HCT116 (cell line): ENCODE measurements at regions not wholly inside any gene's neighbourhood (a gene's known extent, or its start where the extent isn't known, plus 50 kb on each side); places are given as distances from the start of the nearest gene placed in this dataset.

ENCODE experiments used
- CEBPB ChIP-seq: IDR thresholded peaks from 2 replicates; pipeline ENCODE4 v1.6.1; 2012; ENCODE audit warnings: low read depth
- EZH2 ChIP-seq: fragments of 200-600 bp; sonication (generic); IDR thresholded peaks from 2 replicates; pipeline ENCODE4 v1.6.1; 2017; ENCODE audit warnings: antibody characterized with exemption, mixed run types
- EZH2phosphoT487 ChIP-seq: fragments of 200-600 bp; IDR thresholded peaks from 2 replicates; pipeline ENCODE4 v1.6.1; 2018; ENCODE audit warnings: antibody characterized with exemption, borderline replicate concordance
- MAX ChIP-seq: IDR thresholded peaks from 2 replicates; pipeline ENCODE4 v1.6.1; 2012
- POLR2A ChIP-seq: IDR thresholded peaks from 2 replicates; pipeline ENCODE4 v1.7.0; 2011; ENCODE audit warnings: borderline replicate concordance; ENCODE audit not compliant: insufficient read depth, insufficient read length; ENCODE audit errors: extremely low read depth
- POLR2AphosphoS5 ChIP-seq: IDR thresholded peaks from 2 replicates; pipeline ENCODE4 v1.6.1; 2011; ENCODE audit warnings: mild to moderate bottlenecking, low read depth, low read length, moderate library complexity
- RAD21 ChIP-seq: IDR thresholded peaks from 2 replicates; pipeline ENCODE4 v1.6.1; 2012; ENCODE audit warnings: low read depth, mild to moderate bottlenecking
- SRF ChIP-seq: IDR thresholded peaks from 2 replicates; pipeline ENCODE4 v1.6.1; 2012; ENCODE audit warnings: low read depth
- TCF7L2 ChIP-seq: IDR thresholded peaks from 2 replicates; pipeline ENCODE4 v1.7.0; 2011; ENCODE audit warnings: borderline replicate concordance, inconsistent platforms; ENCODE audit not compliant: insufficient read depth, insufficient read length; ENCODE audit errors: extremely low read depth
- ZNF274 ChIP-seq: fragments of 200-500 bp; sonication (Bioruptor generic); IDR thresholded peaks from 2 replicates; pipeline ENCODE4 v1.6.1; 2014; ENCODE audit warnings: mild to moderate bottlenecking, low read depth, low read length, inconsistent platforms
- TF ChIP-seq, protein P1 (sequence below), 3 experiments: fragments of 200-600 bp in 1 of 3; sonication (generic) in 1 of 3; IDR thresholded peaks in 2 of 3; conservative IDR thresholded peaks in 1 of 3; 2 replicates each; pipeline ENCODE4 v1.5.1; 2012 to 2017; ENCODE audit warnings: low read depth in 2 of 3, low read length in 2 of 3, antibody characterized with exemption in 1 of 3, borderline replicate concordance in 1 of 3, control low read depth in 1 of 3, mild to moderate bottlenecking in 1 of 3, mixed read lengths in 1 of 3, mixed run types in 1 of 3, moderate library complexity in 1 of 3; ENCODE audit not compliant: insufficient read depth in 1 of 3
- TF ChIP-seq, protein P2 (sequence below): IDR thresholded peaks from 2 replicates; pipeline ENCODE4 v1.6.1; 2012; ENCODE audit warnings: low read depth

- TF ChIP-seq, protein P1, sequence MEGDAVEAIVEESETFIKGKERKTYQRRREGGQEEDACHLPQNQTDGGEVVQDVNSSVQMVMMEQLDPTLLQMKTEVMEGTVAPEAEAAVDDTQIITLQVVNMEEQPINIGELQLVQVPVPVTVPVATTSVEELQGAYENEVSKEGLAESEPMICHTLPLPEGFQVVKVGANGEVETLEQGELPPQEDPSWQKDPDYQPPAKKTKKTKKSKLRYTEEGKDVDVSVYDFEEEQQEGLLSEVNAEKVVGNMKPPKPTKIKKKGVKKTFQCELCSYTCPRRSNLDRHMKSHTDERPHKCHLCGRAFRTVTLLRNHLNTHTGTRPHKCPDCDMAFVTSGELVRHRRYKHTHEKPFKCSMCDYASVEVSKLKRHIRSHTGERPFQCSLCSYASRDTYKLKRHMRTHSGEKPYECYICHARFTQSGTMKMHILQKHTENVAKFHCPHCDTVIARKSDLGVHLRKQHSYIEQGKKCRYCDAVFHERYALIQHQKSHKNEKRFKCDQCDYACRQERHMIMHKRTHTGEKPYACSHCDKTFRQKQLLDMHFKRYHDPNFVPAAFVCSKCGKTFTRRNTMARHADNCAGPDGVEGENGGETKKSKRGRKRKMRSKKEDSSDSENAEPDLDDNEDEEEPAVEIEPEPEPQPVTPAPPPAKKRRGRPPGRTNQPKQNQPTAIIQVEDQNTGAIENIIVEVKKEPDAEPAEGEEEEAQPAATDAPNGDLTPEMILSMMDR (IDR thresholded peaks at IDR 0.05 in 2 of 3, conservative IDR thresholded peaks at IDR 0.05 in 1 of 3; ENCODE audit: borderline replicate concordance in 1 of 3, insufficient read depth in 1 of 3, low read depth in 2 of 3, low read length in 2 of 3) = no peak
- TF ChIP-seq EZH2 = no peak
- no peak for TF ChIP-seq EZH2phosphoT487
- no peak for TF ChIP-seq POLR2A
- no peak for TF ChIP-seq RAD21
- TF ChIP-seq, protein P2, sequence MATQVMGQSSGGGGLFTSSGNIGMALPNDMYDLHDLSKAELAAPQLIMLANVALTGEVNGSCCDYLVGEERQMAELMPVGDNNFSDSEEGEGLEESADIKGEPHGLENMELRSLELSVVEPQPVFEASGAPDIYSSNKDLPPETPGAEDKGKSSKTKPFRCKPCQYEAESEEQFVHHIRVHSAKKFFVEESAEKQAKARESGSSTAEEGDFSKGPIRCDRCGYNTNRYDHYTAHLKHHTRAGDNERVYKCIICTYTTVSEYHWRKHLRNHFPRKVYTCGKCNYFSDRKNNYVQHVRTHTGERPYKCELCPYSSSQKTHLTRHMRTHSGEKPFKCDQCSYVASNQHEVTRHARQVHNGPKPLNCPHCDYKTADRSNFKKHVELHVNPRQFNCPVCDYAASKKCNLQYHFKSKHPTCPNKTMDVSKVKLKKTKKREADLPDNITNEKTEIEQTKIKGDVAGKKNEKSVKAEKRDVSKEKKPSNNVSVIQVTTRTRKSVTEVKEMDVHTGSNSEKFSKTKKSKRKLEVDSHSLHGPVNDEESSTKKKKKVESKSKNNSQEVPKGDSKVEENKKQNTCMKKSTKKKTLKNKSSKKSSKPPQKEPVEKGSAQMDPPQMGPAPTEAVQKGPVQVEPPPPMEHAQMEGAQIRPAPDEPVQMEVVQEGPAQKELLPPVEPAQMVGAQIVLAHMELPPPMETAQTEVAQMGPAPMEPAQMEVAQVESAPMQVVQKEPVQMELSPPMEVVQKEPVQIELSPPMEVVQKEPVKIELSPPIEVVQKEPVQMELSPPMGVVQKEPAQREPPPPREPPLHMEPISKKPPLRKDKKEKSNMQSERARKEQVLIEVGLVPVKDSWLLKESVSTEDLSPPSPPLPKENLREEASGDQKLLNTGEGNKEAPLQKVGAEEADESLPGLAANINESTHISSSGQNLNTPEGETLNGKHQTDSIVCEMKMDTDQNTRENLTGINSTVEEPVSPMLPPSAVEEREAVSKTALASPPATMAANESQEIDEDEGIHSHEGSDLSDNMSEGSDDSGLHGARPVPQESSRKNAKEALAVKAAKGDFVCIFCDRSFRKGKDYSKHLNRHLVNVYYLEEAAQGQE = no peak
- no peak for TF ChIP-seq CEBPB
- TF ChIP-seq MAX = no peak
- TF ChIP-seq SRF = no peak
- TF ChIP-seq POLR2AphosphoS5 = no peak
- TF ChIP-seq ZNF274 = no peak
- TF ChIP-seq TCF7L2 = no peak
These were observed 349.6 kb downstream of the KCTD8 start for GRCh38 chr4:44098973-44099372.
